HEK293T (cell line): ENCODE measurements at regions not wholly inside any gene's neighbourhood (a gene's known extent, or its start where the extent isn't known, plus 50 kb on each side); places are given as distances from the start of the nearest gene placed in this dataset.

Source experiments
- ARNT ChIP-seq: fragments of 450-650 bp; IDR thresholded peaks from 2 replicates; pipeline ENCODE4 v1.6.1; 2017; ENCODE audit warnings: mild to moderate bottlenecking
- BHLHE40 ChIP-seq: fragments of 450-650 bp; IDR thresholded peaks from 2 replicates; pipeline ENCODE4 v1.6.1; 2016; ENCODE audit warnings: mild to moderate bottlenecking, moderate library complexity, borderline replicate concordance
- CTBP1 ChIP-seq: fragments of 450-650 bp; IDR thresholded peaks from 2 replicates; pipeline ENCODE4 v1.6.1; 2016; ENCODE audit warnings: borderline replicate concordance
- ELF4 ChIP-seq: fragments of 450-650 bp; IDR thresholded peaks from 2 replicates; pipeline ENCODE4 v1.6.1; 2017; ENCODE audit warnings: antibody characterized with exemption
- FOXA1 ChIP-seq: fragments of 450-650 bp; IDR thresholded peaks from 2 replicates; pipeline ENCODE4 v1.6.1; 2016; ENCODE audit warnings: mild to moderate bottlenecking
- FOXK2 ChIP-seq: fragments of 450-650 bp; IDR thresholded peaks from 2 replicates; pipeline ENCODE4 v1.6.1; 2016; ENCODE audit warnings: mild to moderate bottlenecking
- NFRKB ChIP-seq: fragments of 450-650 bp; IDR thresholded peaks from 2 replicates; pipeline ENCODE4 v1.6.1; 2016; ENCODE audit warnings: mild to moderate bottlenecking, moderate library complexity
- TF ChIP-seq, protein P1 (sequence below): fragments of 450-650 bp; IDR thresholded peaks from 2 replicates; pipeline ENCODE4 v1.6.1; 2016

GRCh38 chr16:62298600-62298999 lies 262.4 kb upstream of the CDH8 start:
- TF ChIP-seq FOXA1, result no peak
- TF ChIP-seq ELF4, result no peak
- no peak for TF ChIP-seq ARNT
- no peak for TF ChIP-seq FOXK2
- no peak for TF ChIP-seq BHLHE40
- TF ChIP-seq NFRKB, result no peak
- TF ChIP-seq, protein P1, sequence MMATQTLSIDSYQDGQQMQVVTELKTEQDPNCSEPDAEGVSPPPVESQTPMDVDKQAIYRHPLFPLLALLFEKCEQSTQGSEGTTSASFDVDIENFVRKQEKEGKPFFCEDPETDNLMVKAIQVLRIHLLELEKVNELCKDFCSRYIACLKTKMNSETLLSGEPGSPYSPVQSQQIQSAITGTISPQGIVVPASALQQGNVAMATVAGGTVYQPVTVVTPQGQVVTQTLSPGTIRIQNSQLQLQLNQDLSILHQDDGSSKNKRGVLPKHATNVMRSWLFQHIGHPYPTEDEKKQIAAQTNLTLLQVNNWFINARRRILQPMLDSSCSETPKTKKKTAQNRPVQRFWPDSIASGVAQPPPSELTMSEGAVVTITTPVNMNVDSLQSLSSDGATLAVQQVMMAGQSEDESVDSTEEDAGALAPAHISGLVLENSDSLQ, result no peak
- no peak for TF ChIP-seq CTBP1
